ENCODE measurements at regions not wholly inside any gene's neighbourhood (a gene's known extent, or its start where the extent isn't known, plus 50 kb on each side); places are given as distances from the start of the nearest gene placed in this dataset.

DNA sequence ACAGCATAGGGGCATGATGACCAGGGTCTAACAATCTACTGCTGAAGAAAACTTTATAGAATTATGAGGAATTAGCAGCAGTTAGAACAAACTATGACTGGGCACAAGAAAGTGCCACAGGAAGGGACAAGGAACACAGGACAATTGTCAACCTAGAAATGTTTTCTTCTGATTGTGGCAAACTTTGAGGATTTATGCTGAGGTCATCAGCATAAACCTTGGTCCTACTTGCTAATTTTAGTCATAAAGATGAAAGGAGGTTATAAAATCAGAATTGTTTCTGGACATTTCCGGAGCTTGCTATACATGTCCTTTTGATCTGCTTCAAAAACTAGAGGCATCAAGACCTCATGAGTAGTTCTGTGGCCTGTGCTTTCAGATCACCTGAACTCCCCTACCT lies 446.6 kb upstream of the THBS1 start:
- TF ChIP-seq TAF1 (IDR thresholded peaks at IDR 0.05; ENCODE audit: low read depth): no peak
- TF ChIP-seq, protein P1, sequence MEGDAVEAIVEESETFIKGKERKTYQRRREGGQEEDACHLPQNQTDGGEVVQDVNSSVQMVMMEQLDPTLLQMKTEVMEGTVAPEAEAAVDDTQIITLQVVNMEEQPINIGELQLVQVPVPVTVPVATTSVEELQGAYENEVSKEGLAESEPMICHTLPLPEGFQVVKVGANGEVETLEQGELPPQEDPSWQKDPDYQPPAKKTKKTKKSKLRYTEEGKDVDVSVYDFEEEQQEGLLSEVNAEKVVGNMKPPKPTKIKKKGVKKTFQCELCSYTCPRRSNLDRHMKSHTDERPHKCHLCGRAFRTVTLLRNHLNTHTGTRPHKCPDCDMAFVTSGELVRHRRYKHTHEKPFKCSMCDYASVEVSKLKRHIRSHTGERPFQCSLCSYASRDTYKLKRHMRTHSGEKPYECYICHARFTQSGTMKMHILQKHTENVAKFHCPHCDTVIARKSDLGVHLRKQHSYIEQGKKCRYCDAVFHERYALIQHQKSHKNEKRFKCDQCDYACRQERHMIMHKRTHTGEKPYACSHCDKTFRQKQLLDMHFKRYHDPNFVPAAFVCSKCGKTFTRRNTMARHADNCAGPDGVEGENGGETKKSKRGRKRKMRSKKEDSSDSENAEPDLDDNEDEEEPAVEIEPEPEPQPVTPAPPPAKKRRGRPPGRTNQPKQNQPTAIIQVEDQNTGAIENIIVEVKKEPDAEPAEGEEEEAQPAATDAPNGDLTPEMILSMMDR (IDR thresholded peaks at IDR 0.05; ENCODE audit: poor library complexity, severe bottlenecking): no peak
- TF ChIP-seq EP300 (conservative IDR thresholded peaks at IDR 0.05; ENCODE audit: poor library complexity, severe bottlenecking): no peak
- no peak for TF ChIP-seq POLR2AphosphoS5 (IDR thresholded peaks at IDR 0.05)
